GM13977 (cell line): ENCODE measurements at regions not wholly inside any gene's neighbourhood (a gene's known extent, or its start where the extent isn't known, plus 50 kb on each side); places are given as distances from the start of the nearest gene placed in this dataset.

Experiments used
- DNase-seq: peaks from one replicate; pipeline ENCODE4 v3.0.0; 2012; ENCODE audit warnings: low spot score
- in situ Hi-C: fragments of 300-500 bp; cut with MboI; formaldehyde crosslinking; loops from one replicate; pipeline ENCODE4 v1.12.0; 2022; ENCODE audit warnings: low sequenced_read_pairs, low pct_unique_long_range_greater_than_20kb, mixed read lengths, inconsistent platforms; ENCODE audit not compliant: unreplicated experiment
- TF ChIP-seq, protein P1 (sequence below): IDR thresholded peaks from 2 replicates; pipeline ENCODE4 v1.5.1; 2012; ENCODE audit warnings: mild to moderate bottlenecking, control low read depth; ENCODE audit not compliant: insufficient read depth; ENCODE audit errors: extremely low read depth, missing control alignments

DNA sequence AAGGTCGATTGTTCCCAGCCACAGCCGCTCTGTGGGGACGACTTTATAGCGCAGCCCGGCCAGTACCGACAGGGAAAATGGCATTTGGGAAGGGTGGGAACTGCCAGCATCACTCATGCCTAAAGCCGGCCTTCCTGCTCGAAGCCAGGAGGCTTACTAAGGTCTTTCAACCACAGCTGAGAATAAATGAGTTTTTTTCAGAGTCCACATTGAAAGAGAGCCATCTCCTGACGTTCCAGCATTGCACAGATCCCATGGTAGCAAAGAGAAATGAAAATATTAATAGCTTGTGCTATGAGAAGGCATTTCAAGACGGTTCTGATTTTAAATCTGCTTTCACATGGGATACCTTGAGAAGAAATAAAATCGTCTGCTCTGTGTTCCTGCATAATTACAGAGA, 230.2 kb upstream of the IGF1R start:
- DNase-seq, result no peak
- in situ Hi-C loops, result loop anchor here (25.0 kb wide), 1 partner anchor 506 kb away; no protein-coding TSS in a partner anchor
- TF ChIP-seq, protein P1, sequence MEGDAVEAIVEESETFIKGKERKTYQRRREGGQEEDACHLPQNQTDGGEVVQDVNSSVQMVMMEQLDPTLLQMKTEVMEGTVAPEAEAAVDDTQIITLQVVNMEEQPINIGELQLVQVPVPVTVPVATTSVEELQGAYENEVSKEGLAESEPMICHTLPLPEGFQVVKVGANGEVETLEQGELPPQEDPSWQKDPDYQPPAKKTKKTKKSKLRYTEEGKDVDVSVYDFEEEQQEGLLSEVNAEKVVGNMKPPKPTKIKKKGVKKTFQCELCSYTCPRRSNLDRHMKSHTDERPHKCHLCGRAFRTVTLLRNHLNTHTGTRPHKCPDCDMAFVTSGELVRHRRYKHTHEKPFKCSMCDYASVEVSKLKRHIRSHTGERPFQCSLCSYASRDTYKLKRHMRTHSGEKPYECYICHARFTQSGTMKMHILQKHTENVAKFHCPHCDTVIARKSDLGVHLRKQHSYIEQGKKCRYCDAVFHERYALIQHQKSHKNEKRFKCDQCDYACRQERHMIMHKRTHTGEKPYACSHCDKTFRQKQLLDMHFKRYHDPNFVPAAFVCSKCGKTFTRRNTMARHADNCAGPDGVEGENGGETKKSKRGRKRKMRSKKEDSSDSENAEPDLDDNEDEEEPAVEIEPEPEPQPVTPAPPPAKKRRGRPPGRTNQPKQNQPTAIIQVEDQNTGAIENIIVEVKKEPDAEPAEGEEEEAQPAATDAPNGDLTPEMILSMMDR, result no peak

GRCh38 chr15:98419173-98419780, 229.1 kb upstream of the IGF1R start:
- no peak for DNase-seq
- in situ Hi-C loops, result loop anchor here (25.0 kb wide), 1 partner anchor 507 kb away; no protein-coding TSS in a partner anchor
- TF ChIP-seq, protein P1, result no peak

DNA sequence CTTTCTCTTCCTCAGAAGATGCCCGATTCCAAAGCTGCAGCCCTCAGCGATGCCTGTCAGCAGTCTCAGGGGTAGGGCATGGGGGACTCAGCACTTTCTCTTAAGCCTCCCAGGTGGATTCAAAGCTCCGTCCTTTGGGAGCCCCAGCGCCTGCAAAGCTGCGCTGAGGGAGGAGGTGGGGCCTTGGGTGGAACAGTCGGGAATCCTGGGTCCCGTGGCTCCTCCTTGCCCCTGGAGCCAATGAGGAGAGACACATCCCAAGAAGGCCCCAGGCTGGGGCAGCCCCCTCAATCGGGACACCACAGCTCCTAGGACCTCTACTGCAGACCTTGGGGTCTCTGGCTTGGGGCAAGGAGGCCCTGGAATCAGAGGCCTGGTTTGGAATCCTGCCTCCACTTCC, 227.5 kb upstream of the IGF1R start:
- TF ChIP-seq, protein P1, result no peak
- in situ Hi-C loops, result loop anchor here (10.0 to 25.0 kb wide), 2 partner anchors 116 to 509 kb away; no protein-coding TSS in a partner anchor
- no peak for DNase-seq

- DNase-seq, result peak; percentile 81
- in situ Hi-C loops, result loop anchor here (10.0 to 25.0 kb wide), 2 partner anchors 117 to 509 kb away; no protein-coding TSS in a partner anchor
- TF ChIP-seq, protein P1, result peak; percentile 97
Measured at GRCh38 chr15:98421419-98422129, 226.8 kb upstream of the IGF1R start.

- in situ Hi-C loops, result loop anchor here (10.0 to 25.0 kb wide), 2 partner anchors 117 to 510 kb away; no protein-coding TSS in a partner anchor
- TF ChIP-seq, protein P1, result no peak
- DNase-seq, result no peak
Measured at GRCh38 chr15:98422130-98422478, 226.2 kb upstream of the IGF1R start.

GRCh38 chr15:98425173-98425572, 223.2 kb upstream of the IGF1R start:
- no peak for DNase-seq
- in situ Hi-C loops, result loop anchor here (10.0 kb wide), 1 partner anchor 120 kb away; no protein-coding TSS in a partner anchor
- TF ChIP-seq, protein P1, result no peak
